SH-SY5Y (cell line): ENCODE measurements at regions not wholly inside any gene's neighbourhood (a gene's known extent, or its start where the extent isn't known, plus 50 kb on each side); places are given as distances from the start of the nearest gene placed in this dataset.

Source experiments
- GATA2 ChIP-seq: IDR thresholded peaks from 2 replicates; pipeline ENCODE4 v1.6.1; 2011; ENCODE audit warnings: mild to moderate bottlenecking, low read depth, low read length
- GATA3 ChIP-seq: IDR thresholded peaks from 2 replicates; pipeline ENCODE4 v1.6.1; 2011; ENCODE audit warnings: low read depth, mild to moderate bottlenecking, low read length, moderate library complexity

DNA sequence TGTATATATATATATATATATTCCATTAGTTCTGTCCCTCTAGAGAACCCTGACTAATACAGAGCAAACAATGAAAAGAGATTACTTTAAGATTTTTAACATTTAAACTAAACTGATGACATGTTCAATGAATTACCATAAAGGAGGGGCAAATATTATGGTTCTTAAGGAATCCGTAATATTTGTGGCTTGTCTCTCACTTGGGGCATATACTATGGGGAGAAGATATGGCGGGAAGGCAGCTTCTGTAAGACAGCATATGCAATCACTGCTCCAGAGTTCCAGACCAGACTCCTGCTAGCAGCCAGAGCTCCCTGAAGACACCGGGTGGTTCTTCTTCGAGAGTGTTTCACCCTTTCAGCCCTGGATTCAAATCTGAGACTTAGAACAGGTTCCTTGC, 321.1 kb upstream of the NT5E start:
- no peak for TF ChIP-seq GATA2
- TF ChIP-seq GATA3, result no peak
